Adipocyte (in vitro differentiated cells): ENCODE measurements at regions not wholly inside any gene's neighbourhood (a gene's known extent, or its start where the extent isn't known, plus 50 kb on each side); places are given as distances from the start of the nearest gene placed in this dataset.
"Not testable (repeated sequence)": the region's sequence is repeated elsewhere in the genome, so short reads cannot be mapped to it uniquely, and the experiment has no call there.

Experiments used
- DNase-seq: peaks from one replicate; pipeline ENCODE4 v3.0.0-alpha.2; 2015; ENCODE audit warnings: low read depth
- H3K27me3 ChIP-seq: replicated peaks from 2 replicates; pipeline ENCODE4 v1.7.0; 2013; ENCODE audit warnings: mild to moderate bottlenecking, low read length, moderate library complexity; ENCODE audit not compliant: control insufficient read depth, insufficient read depth
- H3K36me3 ChIP-seq: 2 replicates; pipeline ENCODE4 v1.7.0; 2013; ENCODE audit warnings: low read length, mild to moderate bottlenecking, moderate library complexity; ENCODE audit not compliant: control insufficient read depth, insufficient read depth, severe bottlenecking
- H3K4me1 ChIP-seq: 2 replicates; pipeline ENCODE4 v1.7.0; 2013; ENCODE audit warnings: mild to moderate bottlenecking, low read length, moderate library complexity; ENCODE audit not compliant: control insufficient read depth, insufficient read depth
- H3K4me3 ChIP-seq: 2 replicates; pipeline ENCODE4 v1.7.0; 2013; ENCODE audit warnings: mild to moderate bottlenecking, low read length, moderate library complexity
- H3K9ac ChIP-seq: 2 replicates; pipeline ENCODE4 v1.7.0; 2013; ENCODE audit warnings: mild to moderate bottlenecking, low read length, moderate library complexity
- H3K9me3 ChIP-seq: 2 replicates; pipeline ENCODE4 v1.7.0; 2013; ENCODE audit warnings: mild to moderate bottlenecking, low read length, moderate library complexity; ENCODE audit not compliant: control insufficient read depth

GRCh38 chr3:22849583-22849982, 353.5 kb upstream of the UBE2E2 start:
- not testable (repeated sequence) for H3K36me3 ChIP-seq, H3K4me1 ChIP-seq, H3K9ac ChIP-seq, H3K9me3 ChIP-seq, H3K27me3 ChIP-seq, H3K4me3 ChIP-seq, DNase-seq

GRCh38 chr3:22856811-22857210, 346.3 kb upstream of the UBE2E2 start:
- no peaks in the 10 kb centered on the region for H3K9me3 ChIP-seq
- H3K4me3 ChIP-seq = no peak overlapping the region
- H3K9ac ChIP-seq = no peak overlapping the region
- no peak for DNase-seq
- no peaks in the 10 kb centered on the region for H3K4me1 ChIP-seq
- no peaks in the 10 kb centered on the region for H3K36me3 ChIP-seq
- H3K27me3 ChIP-seq = no peaks in the 10 kb centered on the region

GRCh38 chr3:22858486-22858885, 344.6 kb upstream of the UBE2E2 start:
- H3K9me3 ChIP-seq = no peaks in the 10 kb centered on the region
- no peak overlapping the region for H3K9ac ChIP-seq
- no peaks in the 10 kb centered on the region for H3K27me3 ChIP-seq
- H3K4me3 ChIP-seq = no peak overlapping the region
- no peak for DNase-seq
- H3K4me1 ChIP-seq = no peaks in the 10 kb centered on the region
- no peaks in the 10 kb centered on the region for H3K36me3 ChIP-seq

- Histone ChIP-seq H3K9ac (no peak overlapping the region), H3K4me1 (no peaks in the 10 kb centered on the region), H3K9me3 (no peaks in the 10 kb centered on the region), H3K27me3 (no peaks in the 10 kb centered on the region), H3K4me3 (no peak overlapping the region), H3K36me3 (no peaks in the 10 kb centered on the region)
- DNase-seq = no peak
Observed at GRCh38 chr3:22859618-22860017, 343.5 kb upstream of the UBE2E2 start.

- no peak for DNase-seq
- Histone ChIP-seq H3K27me3 (no peaks in the 10 kb centered on the region), H3K9me3 (no peaks in the 10 kb centered on the region), H3K4me3 (no peak overlapping the region), H3K9ac (no peak overlapping the region), H3K4me1 (no peaks in the 10 kb centered on the region), H3K36me3 (no peaks in the 10 kb centered on the region)
Observed at GRCh38 chr3:22861426-22861825, 341.7 kb upstream of the UBE2E2 start.

- Histone ChIP-seq H3K4me1 (no peaks in the 10 kb centered on the region), H3K4me3 (no peak overlapping the region), H3K36me3 (no peaks in the 10 kb centered on the region), H3K9me3 (no peaks in the 10 kb centered on the region), H3K27me3 (no peaks in the 10 kb centered on the region), H3K9ac (no peak overlapping the region)
- DNase-seq = no peak
Observed at GRCh38 chr3:22862111-22862510, 341.0 kb upstream of the UBE2E2 start.

GRCh38 chr3:22882834-22883233, 320.3 kb upstream of the UBE2E2 start:
- H3K4me3 ChIP-seq, H3K36me3 ChIP-seq, H3K9ac ChIP-seq, H3K9me3 ChIP-seq, H3K4me1 ChIP-seq, DNase-seq, H3K27me3 ChIP-seq: not testable (repeated sequence)

GRCh38 chr3:22885039-22885438, 318.1 kb upstream of the UBE2E2 start:
- Histone ChIP-seq H3K4me1 (peaks cover 9% of the 10 kb centered on the region), H3K9me3 (no peaks in the 10 kb centered on the region), H3K9ac (no peak overlapping the region), H3K36me3 (no peaks in the 10 kb centered on the region), H3K27me3 (no peaks in the 10 kb centered on the region), H3K4me3 (no peak overlapping the region)
- no peak for DNase-seq

- no peak for DNase-seq
- Histone ChIP-seq H3K4me3 (no peak overlapping the region), H3K27me3 (peaks cover under 1% of the 10 kb centered on the region), H3K36me3 (no peaks in the 10 kb centered on the region), H3K9ac (no peak overlapping the region), H3K9me3 (no peaks in the 10 kb centered on the region), H3K4me1 (peaks cover 9% of the 10 kb centered on the region)
Observed at GRCh38 chr3:22885574-22886341, 317.4 kb upstream of the UBE2E2 start.

- DNase-seq = no peak
- H3K4me1 ChIP-seq = peaks cover 9% of the 10 kb centered on the region
- H3K36me3 ChIP-seq = no peaks in the 10 kb centered on the region
- H3K4me3 ChIP-seq = no peak overlapping the region
- no peak overlapping the region for H3K9ac ChIP-seq
- no peaks in the 10 kb centered on the region for H3K9me3 ChIP-seq
- peaks cover 8% of the 10 kb centered on the region for H3K27me3 ChIP-seq
Observed at GRCh38 chr3:22886439-22887068, 316.6 kb upstream of the UBE2E2 start.

GRCh38 chr3:22887664-22888291, 315.3 kb upstream of the UBE2E2 start:
- Histone ChIP-seq H3K4me1 (peaks cover 9% of the 10 kb centered on the region), H3K9ac (no peak overlapping the region), H3K4me3 (no peak overlapping the region), H3K36me3 (no peaks in the 10 kb centered on the region), H3K27me3 (peaks cover 18% of the 10 kb centered on the region), H3K9me3 (no peaks in the 10 kb centered on the region)
- DNase-seq = peak; percentile 48
